K562 (cell line): ENCODE measurements at regions not wholly inside any gene's neighbourhood (a gene's known extent, or its start where the extent isn't known, plus 50 kb on each side); places are given as distances from the start of the nearest gene placed in this dataset.

Experiments
- CTCF ChIP-seq, 3 experiments: IDR thresholded peaks in 2 of 3; conservative IDR thresholded peaks in 1 of 3; 2 replicates each; pipeline ENCODE4 v1.5.1; 2011 to 2012; ENCODE audit warnings: low read length in 3 of 3, mild to moderate bottlenecking in 3 of 3, control low read depth in 2 of 3, improper control_type of control experiment in 1 of 3, inconsistent platforms in 1 of 3, low read depth in 1 of 3, mixed read lengths in 1 of 3, moderate library complexity in 1 of 3; ENCODE audit not compliant: insufficient read depth in 2 of 3
- RAD21 ChIP-seq, 2 experiments: fragments of 250-450 bp in 1 of 2; fragments of 450-650 bp in 1 of 2; sonication (Bioruptor Pico) in 1 of 2; formaldehyde crosslinking in 1 of 2; IDR thresholded peaks in 1 of 2; conservative IDR thresholded peaks in 1 of 2; 2 replicates each; pipeline versions ENCODE4 v1.4.0 to v1.8.0; 2020 to 2022; ENCODE audit warnings: mild to moderate bottlenecking in 2 of 2, moderate library complexity in 1 of 2
- REST ChIP-seq, 2 experiments: fragments of 450-650 bp; formaldehyde crosslinking in 1 of 2; IDR thresholded peaks; 2 replicates each; pipeline versions ENCODE4 v1.4.0 to v1.6.1; 2014 to 2020; ENCODE audit warnings: mild to moderate bottlenecking in 2 of 2, borderline replicate concordance in 1 of 2, low read depth in 1 of 2

- TF ChIP-seq REST (IDR thresholded peaks at IDR 0.05; ENCODE audit: borderline replicate concordance): peak; percentile 46; the same call in 1 of the 2 replicates
- TF ChIP-seq REST (CRISPR knock-in tag; IDR thresholded peaks at IDR 0.05; ENCODE audit: low read depth): no peak
- peak; percentile 63 to 81 for TF ChIP-seq RAD21 (CRISPR knock-in tag; conservative IDR thresholded peaks at IDR 0.05 in 1 of 2, IDR thresholded peaks at IDR 0.05 in 1 of 2)
- TF ChIP-seq CTCF (IDR thresholded peaks at IDR 0.05 in 2 of 3, conservative IDR thresholded peaks at IDR 0.05 in 1 of 3; ENCODE audit: insufficient read depth in 2 of 3, low read depth in 1 of 3, low read length in 3 of 3): peak; percentile 66 to 72 (median 69)
- TF ChIP-seq, all 486 proteins: peak for 5
Measured at GRCh38 chr5:96601715-96602244, 60.4 kb upstream of the CAST start (continued).
